DMS 273 (cell line): ENCODE measurements at regions not wholly inside any gene's neighbourhood (a gene's known extent, or its start where the extent isn't known, plus 50 kb on each side); places are given as distances from the start of the nearest gene placed in this dataset.
"Not testable (repeated sequence)": the region's sequence is repeated elsewhere in the genome, so short reads cannot be mapped to it uniquely, and the experiment has no call there.

ENCODE experiments used
- DNase-seq: peaks from one replicate; lab custom pipeline; 2025; ENCODE audit not compliant: unreplicated experiment; lab: John Stamatoyannopoulos, UW

DNA sequence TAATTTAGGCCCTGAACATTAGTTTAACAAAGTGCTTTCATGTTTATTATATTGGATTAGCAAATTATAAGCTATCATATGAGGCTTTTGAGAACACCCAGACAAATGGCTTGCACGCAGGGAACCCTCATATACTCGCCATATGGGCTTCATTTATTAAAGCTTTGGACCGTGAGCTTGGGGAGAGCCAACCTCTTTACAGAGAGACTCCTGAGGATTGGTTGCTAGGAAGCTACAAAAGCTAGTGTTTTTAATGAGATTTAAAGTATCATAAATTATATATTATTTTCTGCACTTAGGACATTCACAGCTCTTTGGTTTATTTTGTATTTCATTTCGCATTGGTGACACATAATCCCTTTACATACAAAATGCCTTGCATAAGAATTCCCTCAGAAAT is 193.8 kb upstream of the TOX3 start:
- DNase-seq, result peak; percentile 78

DNA sequence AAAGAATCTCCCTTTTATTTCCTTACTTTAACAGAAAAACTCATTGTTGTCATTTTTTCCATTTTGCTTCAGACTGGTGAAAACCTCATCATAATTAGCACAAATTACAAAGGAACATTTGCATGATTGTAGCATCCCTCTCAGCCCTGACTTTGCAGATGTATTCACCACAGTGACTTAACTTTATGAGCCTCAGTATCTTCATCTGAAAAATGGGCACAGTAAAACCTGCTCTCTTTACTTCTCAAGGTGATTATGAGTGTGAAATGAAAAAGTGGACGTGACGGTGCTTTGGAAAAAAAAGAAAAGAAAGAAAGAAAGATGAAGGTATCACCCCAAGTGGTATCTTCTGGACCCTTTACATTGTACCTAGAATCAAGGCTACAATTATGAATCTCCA is 193.4 kb upstream of the TOX3 start:
- DNase-seq, result no peak

DNA sequence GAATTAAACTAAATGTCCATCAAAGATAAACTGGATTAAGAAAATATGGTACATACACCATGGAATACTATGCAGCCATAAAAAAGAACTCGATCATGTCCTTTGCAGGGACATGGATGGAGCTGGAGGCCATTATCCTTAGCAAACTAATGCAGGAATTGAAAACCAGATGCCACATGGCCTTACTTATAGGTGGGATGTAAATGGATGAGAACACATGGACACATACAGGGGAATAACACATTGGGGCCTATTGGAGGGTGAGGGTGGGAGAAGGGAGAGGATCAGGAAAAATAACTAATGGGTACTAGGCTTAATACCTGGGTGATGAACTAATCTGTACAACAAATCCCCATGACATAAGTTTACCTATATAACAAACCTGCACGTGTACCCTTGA is 192.0 kb upstream of the TOX3 start:
- not testable (repeated sequence) for DNase-seq

DNA sequence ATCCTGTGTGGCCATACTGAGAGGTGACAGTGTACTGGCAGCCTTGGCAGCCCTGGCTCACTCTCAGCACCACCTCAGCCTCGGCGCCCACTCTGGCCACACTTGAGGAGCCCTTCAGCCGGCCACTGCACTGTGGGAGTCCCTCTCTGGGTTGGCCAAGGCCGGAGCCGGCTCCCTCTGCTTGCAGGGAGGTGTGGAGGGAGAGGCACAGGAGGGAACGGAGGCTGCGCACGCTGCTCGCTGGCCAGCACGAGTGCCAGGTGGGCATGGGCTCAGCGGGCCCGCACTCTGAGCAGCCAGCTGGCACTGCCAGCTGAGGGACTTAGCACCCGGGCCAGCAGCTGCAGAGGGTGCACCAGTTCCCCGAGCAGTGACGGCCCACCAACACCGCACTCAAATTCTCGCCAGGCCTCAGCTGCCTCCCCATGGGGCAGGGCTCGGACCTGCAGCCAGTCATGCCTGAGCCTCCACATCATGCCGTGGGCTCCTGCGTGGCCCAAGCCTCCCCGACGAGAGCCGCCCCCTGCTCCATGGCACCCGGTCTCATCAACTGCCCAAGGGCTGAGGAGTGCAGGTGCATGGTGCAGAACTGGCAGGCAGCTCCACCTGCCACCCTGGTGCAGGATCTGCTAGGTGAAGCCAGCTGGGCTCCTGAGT is 184.4 kb upstream of the TOX3 start:
- no peak for DNase-seq

DNA sequence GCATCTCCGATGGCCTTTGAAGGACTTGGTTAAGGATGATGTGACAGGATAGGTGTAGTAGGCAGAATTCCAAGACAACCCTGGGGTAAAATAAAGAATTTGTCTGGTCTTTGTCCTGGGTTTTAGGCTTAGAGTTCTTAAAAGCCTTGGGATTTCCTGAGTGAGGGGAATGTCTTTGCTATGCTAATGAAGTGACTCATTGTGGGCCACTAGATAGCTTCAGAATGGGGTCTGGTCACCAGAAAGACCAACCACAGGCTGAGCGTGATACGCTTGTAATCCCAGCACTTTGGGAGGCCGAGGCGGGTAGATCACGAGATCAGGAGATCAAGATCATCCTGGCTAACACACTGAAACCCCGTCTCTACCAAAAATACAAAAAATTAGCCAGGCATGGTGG is 182.8 kb upstream of the TOX3 start:
- DNase-seq, result no peak

DNA sequence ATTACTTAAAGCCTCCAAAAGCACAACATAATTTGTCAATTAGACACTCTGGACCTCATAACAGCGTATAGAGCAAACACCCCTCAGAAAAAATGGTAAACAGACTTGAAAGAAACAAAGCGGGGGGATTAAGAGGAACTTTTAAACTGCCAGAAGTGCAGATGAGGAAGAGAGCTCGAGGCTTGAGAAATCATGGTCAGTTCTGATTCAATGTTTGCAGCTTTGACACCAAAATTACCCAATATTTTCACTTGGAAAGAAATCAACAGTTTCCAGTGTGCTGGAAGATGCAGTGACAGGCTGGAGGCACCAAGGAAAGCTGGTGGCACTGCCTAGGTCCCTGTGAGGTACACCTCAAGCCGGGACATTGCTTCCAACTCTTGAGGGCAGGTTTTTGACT is 180.9 kb upstream of the TOX3 start:
- peak; percentile 56 for DNase-seq

DNA sequence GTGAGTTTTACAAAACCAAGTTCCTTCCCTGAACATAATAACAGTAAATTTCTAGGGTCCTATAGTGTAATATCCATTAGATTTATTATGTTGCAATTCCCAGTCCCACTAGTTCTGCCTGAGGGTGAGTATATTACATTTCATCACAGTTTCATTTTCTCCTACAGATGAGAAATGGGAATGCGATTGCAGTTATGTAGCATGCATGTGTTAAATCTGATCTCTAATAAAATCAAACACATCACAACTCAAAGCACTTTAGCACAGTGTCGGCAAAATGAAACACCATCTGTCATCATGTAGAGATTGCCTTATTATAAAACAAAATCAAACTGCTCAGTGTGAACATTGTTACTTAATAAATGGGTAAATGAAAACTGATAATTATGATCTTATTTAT is 180.5 kb upstream of the TOX3 start:
- DNase-seq, result peak; percentile 66

DNA sequence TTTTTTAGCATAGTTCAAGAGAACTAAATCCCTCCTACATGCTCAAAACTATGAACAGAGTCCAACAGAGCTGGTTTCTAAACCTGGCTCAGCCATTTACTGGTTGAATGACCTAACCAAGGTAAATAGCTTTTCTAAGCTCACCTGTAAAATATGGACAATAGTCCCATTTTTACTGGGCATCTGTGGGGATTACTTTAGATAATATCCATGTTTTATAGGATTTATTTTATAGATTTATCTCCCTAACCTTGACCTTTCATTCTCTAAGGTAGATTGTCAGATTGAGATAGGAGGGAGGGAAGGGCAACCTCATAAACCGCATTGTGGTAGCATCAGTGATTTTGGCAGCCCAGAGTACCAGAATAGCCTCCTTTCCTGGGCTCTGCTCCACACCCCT is 178.5 kb upstream of the TOX3 start:
- no peak for DNase-seq

DNA sequence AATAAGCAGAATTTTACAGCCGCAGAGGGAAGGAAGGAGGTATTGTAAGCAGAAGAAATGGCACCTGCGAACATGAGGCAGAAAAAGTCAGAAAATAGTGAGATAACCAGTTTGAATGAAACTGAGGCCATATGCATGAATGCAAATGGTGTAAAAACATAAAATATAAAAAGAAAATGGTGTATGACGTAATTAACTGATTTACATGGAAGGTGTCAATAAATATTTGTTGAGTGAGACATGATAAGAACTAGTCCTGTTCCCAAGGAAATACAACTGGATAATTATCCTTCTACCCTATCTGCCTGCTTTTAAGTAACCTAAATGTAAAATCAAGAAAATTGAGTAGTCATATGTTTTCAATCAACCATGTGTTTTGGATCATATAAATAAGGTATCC is 178.1 kb upstream of the TOX3 start:
- no peak for DNase-seq

DNA sequence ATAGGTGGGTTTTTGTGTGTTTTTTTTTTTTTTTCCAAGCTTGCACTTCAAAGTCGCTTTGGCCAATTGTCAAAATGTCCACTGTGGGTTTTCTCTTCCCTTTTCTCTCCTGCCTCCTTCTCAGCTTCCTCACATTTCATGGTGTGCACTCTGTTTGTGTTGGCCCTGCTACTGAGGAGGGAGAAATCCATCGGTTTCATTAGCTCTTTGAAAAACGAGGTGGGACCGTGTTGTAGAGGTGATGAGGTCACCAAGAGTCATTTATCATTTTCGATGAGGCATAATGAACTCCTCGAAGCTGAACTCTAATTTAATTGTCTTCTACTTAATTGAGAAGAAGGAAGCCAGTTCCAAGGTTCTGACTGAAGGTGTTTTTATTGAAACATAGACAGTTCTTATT is 174.4 kb upstream of the TOX3 start:
- no peak for DNase-seq

DNA sequence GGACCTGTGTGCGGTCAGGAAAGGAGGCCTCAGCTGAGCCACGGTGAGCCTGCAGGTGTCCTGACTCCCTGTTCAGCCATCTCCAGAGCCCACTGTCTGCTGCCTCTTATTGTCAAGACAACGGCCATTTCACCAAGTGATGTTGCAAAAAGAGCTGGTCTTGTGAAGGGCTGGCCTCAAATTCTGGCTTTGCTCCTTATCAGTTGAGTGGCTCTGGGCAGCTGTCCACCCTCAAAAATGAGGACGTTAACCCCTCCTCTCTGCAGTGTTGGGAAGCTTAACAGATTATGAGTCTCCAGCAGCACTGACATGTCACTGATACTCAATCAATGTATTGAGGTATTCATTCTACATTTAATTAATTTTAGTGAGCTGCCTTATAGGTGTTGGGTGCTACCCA is 171.1 kb upstream of the TOX3 start:
- no peak for DNase-seq

DNA sequence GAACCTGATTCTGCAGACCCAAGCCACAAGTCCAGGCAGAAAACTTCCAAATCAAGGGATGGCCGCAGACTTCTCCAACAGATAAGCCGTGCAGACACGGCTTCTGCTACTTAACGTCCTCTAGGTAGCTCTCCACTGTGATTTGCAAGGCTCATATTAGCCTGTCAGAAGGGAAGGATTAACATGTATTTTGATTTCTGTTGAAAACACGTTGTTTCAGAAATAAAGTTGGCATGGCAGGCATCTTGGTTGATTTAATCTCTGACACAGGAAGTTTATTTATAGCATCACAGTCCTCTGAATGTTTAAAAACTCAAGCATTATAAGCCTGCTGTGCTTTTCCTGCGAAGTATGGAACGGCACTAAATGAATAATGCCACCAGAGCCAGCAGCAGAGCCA is 166.8 kb upstream of the TOX3 start:
- DNase-seq, result no peak

DNA sequence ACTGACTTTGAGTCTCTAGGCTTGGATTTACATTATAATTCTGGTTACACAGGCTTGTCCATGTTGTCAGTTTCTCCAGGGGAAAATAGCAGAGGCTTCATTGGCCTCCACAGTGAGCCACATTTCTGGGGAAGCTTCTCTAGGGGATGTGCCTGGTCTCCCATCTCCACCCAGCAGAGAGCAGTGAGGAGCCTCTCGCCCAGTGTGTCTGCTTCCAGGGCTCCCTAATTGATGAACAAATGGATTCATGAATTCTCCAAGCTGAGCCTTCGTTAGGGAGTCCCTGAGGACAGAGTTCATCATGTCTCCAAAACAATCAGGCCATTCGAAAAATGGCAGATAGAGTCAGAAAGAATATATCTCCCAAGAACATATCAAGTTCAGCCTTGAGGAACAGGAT is 162.4 kb upstream of the TOX3 start:
- DNase-seq, result peak; percentile 28

DNA sequence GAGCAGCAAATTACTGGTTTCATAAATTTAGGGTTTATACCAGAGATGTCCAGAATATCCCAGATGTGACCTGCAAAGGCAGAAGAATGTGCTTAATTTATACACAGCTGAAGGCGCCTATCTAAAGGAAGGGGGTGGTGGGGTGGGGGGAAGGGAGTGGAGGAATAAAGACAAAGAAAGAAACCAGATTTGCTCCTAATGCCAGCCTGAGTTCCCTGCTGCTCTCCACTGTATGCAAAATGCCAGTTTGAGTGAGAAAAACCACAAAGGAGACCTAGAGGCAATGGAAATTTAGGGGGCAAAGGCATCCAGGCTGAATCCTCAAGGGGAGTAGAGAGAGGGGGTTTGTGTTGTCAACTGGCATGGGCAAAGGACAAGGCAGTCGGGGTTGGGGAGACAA is 161.5 kb upstream of the TOX3 start:
- DNase-seq, result no peak

DNA sequence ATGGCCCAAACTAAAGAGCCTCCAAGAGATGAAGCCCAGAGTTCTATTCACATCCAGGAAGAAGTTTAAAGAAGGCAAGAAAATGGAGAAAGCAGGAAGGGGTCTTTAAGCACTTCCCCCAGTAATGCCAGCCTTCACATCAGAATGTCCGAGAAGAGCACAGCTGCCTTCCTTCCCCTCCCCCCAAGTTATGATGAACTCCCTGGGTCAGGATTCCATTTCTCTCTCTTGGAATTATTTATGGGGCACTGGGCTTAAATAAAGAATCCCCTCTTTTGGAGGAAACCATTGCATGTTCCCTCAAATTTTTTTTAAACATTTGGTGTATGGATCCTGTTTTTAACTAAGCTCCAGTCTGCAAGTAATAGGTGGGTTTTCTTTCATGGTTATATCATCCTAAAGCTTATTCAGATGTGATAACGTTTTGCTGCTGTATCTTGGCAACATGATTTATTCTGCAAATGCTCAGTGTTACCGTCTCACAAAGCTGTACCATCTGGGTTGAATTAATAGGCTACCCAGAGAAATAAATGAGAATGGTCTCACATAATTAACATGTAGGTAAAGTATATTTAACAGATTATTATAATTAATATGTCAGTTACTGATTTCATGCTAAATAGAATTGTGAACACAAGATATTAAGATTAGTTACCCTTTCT is 160.9 kb upstream of the TOX3 start:
- DNase-seq, result peak; percentile 63

DNA sequence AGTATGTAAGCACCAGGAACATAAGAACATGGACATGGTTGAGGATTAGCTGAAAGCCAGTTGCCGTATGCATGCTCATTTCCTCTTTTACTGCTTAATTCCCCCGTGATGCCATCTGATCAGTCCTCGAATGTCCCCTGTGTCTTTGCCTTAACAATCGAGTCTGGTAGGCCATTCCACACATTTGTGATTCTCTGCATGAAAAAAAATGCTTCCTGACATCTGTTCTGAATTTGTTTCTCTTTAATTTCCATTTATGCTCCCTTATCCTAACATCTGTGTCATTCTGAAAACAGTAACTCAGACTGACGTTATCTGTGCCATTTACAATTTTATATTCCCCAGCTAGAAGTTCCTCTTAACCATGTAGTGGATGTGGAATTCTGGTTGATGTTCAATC is 158.2 kb upstream of the TOX3 start:
- DNase-seq, result peak; percentile 24

DNA sequence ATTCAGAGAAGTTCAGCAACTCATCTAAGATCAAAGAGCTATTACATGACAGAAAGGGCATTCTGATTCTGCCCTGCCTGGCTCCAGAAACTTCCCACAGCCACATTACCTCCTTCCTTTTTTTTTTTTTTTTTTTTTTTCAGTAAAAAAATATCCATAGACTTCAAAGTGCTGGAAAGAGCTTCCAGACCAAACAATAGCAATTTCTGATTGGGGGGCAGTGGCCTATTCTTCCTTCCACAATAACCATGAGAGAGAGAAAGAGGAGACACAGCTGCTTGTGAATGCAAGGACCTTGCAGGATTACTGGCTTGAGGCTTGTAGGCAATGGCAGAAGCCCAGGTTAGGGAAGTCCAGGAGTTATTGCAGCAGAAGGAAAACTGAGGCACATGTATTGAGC is 151.0 kb upstream of the TOX3 start:
- DNase-seq, result no peak

DNA sequence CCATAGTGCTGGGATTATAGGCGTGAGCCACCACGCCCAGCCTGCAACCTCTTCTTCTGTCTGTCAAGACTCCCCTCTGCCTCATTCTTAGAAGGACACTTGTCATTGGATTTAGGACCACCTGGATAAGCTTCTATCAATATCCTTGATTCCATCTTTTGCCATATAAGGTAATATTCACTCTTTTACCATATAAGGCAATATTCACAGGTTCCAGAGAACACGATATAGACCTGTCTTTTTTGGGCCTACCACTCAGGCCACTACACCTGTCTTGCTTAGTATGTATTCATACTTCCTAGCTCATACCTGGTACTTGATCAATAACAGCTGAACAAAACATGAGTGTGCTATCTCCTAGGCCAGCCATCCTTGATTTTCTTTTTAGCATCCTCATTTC is 149.2 kb upstream of the TOX3 start:
- DNase-seq, result no peak

DNA sequence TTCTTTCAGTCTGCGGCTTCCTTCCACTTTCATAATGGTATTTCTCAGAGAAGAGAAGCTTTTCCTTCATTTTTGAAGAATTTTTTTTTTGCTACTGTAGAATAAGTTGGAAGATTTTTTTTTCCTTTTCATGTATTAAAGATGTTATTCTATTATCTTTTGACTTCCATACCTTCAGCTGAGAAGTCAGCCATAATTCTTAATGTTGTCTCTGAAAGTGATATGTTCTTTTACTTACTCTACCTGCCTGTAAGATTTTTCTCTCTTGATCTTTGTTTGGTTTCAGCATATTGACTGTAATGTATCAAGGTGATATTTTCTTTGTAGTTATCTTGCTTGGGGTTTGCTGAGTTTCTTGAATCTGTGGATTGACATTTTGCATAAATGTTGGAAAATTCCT is 143.5 kb upstream of the TOX3 start:
- peak; percentile 3 for DNase-seq

DNA sequence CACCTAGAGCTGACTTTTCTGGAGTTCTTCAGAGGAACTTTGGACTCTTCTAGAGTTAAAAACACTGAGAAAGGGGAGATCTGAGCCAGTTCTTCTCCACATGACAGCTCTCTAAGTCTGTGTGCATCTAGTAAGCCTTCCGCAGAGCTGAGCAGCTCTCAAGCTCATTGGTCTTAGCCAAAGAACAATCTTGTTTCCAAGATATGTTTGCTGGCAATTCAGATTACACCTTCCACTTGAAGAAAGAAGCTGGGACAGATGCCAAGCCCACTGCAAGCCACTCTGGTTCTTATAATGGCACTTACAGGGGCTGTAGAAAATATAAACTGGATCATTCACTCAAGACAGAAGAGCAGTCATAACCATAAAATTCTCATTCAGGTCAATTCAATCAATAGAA is 134.1 kb upstream of the TOX3 start:
- DNase-seq, result no peak

DNA sequence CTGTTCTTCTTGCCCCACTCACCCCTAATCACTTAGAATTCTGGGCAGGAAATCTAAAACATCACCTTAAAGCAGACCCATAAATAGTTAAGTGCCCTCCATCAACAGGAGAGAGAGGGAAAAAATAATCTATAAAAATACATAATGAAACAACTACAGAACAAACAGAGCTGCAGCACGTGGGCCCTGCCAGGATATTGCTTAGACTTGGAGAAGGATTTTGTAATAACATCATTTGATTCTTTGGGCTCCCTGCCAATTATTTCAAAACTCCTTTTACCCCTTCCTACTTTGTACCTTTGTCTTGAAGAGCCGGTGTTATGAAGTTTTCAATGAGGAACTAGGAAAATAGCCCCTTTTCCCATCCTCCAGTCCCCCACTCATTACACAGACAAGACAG is 130.6 kb upstream of the TOX3 start:
- no peak for DNase-seq

DNA sequence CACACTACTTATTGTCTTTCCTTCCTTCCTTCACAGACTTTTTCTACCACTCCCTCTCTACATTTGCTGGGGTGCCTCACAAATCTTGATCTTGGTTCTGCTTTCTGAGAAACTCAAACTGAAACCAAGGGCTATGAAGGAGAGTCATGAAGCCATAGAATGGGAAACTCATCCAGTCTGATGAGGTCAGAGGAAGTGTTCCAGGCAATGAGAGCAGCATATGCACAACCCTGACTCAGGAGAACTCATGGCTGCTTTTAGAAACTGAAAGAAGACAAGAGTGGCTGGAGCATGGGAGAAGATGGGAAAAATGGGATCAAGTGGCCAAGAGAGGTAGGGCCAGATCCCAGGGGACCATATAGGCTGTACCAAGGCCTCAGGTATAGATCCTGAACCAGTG is 130.0 kb upstream of the TOX3 start:
- no peak for DNase-seq

DNA sequence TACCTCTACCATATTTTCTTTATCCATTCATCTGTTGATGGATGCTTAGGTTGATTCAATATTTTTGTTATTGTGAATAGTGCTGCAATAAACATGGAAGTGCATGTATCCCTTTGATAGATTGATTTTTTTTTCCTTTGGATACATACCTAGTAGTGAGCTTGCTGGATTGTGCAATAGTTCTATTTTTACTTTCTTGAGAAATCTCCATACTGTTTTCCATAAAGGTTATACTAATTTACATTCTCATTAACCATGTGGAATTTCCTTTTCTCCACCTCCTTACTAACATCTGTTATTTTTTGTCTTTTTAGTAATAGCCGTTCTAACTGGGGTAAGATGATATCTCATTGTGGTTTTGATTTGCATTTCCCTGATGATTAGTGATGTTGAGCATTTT is 124.6 kb upstream of the TOX3 start:
- peak; percentile 12 for DNase-seq
